H1 (cell line): ENCODE measurements at regions not wholly inside any gene's neighbourhood (a gene's known extent, or its start where the extent isn't known, plus 50 kb on each side); places are given as distances from the start of the nearest gene placed in this dataset.

ENCODE experiments used
- CTCF ChIA-PET: fragments of 300-600 bp; sonication (Branson Sonifier 250); formaldehyde crosslinking; loops from one replicate; lab custom pipeline; 2021; ENCODE audit not compliant: partially characterized antibody; lab: Charles Lee
- POLR2A ChIA-PET: fragments of 300-600 bp; sonication (Branson Sonifier 250); formaldehyde crosslinking; loops from one replicate; lab custom pipeline; 2021; ENCODE audit warnings: inconsistent platforms; ENCODE audit not compliant: partially characterized antibody; lab: Charles Lee
- DNase-seq, 2 experiments: peaks; one replicate each; pipeline versions ENCODE4 v3.0.0 to v3.0.0-alpha.2; 2010 to 2022; ENCODE audit warnings: low spot score in 2 of 2, low read depth in 1 of 2, mixed read lengths in 1 of 2
- FAIRE-seq: peaks from 2 replicates; lab custom pipeline; 2011; peaks lifted over from hg19 to GRCh38; lab: Jason Lieb, UNC
- H2AFZ ChIP-seq: 2 replicates; pipeline ENCODE4 v1.8.1; 2012; ENCODE audit warnings: low read length, inconsistent platforms
- H2AK5ac ChIP-seq: 2 replicates; pipeline ENCODE4 v1.6.1; 2013; ENCODE audit warnings: low read depth, low read length
- H2BK120ac ChIP-seq: replicated peaks from 2 replicates; pipeline ENCODE3; 2013; ENCODE audit warnings: low read depth, low read length, inconsistent platforms
- H2BK12ac ChIP-seq: 2 replicates; pipeline ENCODE4 v1.6.1; 2013; ENCODE audit warnings: low read depth, low read length
- H2BK15ac ChIP-seq: 2 replicates; pipeline ENCODE4 v1.6.1; 2013; ENCODE audit warnings: low read length
- H2BK20ac ChIP-seq: 2 replicates; pipeline ENCODE4 v1.6.1; 2013; ENCODE audit warnings: low read length
- H2BK5ac ChIP-seq: 2 replicates; pipeline ENCODE4 v1.6.1; 2013; ENCODE audit warnings: low read depth, low read length
- H3K14ac ChIP-seq: 2 replicates; pipeline ENCODE4 v1.6.1; 2013; ENCODE audit warnings: inconsistent platforms; ENCODE audit not compliant: insufficient read length
- H3K18ac ChIP-seq: 2 replicates; pipeline ENCODE4 v1.6.1; 2013; ENCODE audit warnings: low read length; ENCODE audit errors: extremely low read depth
- H3K23ac ChIP-seq: 2 replicates; pipeline ENCODE4 v1.6.1; 2013; ENCODE audit warnings: inconsistent platforms; ENCODE audit not compliant: insufficient read length
- H3K23me2 ChIP-seq: 2 replicates; pipeline ENCODE4 v1.6.1; 2013; ENCODE audit warnings: low read depth, low read length
- H3K27ac ChIP-seq: 2 replicates; pipeline ENCODE4 v1.6.1; 2011; ENCODE audit warnings: low read depth, low read length, inconsistent platforms
- H3K27me3 ChIP-seq, 4 experiments: replicated peaks in 1 of 4; 1 replicate in 1 of 4; 2 replicates in 3 of 4; pipeline versions ENCODE4 v1.6.1 to v1.8.1; 2011 to 2013; ENCODE audit warnings: low read length in 3 of 4, mild to moderate bottlenecking in 3 of 4, inconsistent platforms in 2 of 4, mixed read lengths in 2 of 4, moderate library complexity in 1 of 4; ENCODE audit not compliant: control insufficient read depth in 3 of 4, insufficient read depth in 3 of 4; ENCODE audit errors: extremely low read depth in 1 of 4
- H3K36me3 ChIP-seq, 4 experiments: 2 replicates each; pipeline versions ENCODE4 v1.6.1 to v1.8.1; 2011 to 2013; ENCODE audit warnings: mild to moderate bottlenecking in 4 of 4, low read length in 3 of 4, moderate library complexity in 2 of 4, control low read depth in 1 of 4, inconsistent platforms in 1 of 4; ENCODE audit not compliant: insufficient read depth in 4 of 4, control insufficient read depth in 2 of 4
- H3K4ac ChIP-seq: replicated peaks from 2 replicates; pipeline ENCODE3; 2013; ENCODE audit warnings: low read length, low read depth, mixed read lengths, inconsistent platforms; ENCODE audit not compliant: insufficient read length
- H3K4me1 ChIP-seq, 4 experiments: replicated peaks in 1 of 4; 1 replicate in 1 of 4; 2 replicates in 3 of 4; pipeline versions ENCODE4 v1.6.1 to v1.8.1; 2011 to 2013; ENCODE audit warnings: low read length in 3 of 4, inconsistent platforms in 2 of 4, mixed read lengths in 1 of 4; ENCODE audit not compliant: insufficient read depth in 4 of 4, control insufficient read depth in 3 of 4
- H3K4me2 ChIP-seq, 2 experiments: 2 replicates each; pipeline versions ENCODE4 v1.6.1 to v1.8.1; 2011 to 2013; ENCODE audit warnings: low read depth in 2 of 2, low read length in 2 of 2, control low read depth in 1 of 2, inconsistent platforms in 1 of 2, mild to moderate bottlenecking in 1 of 2; ENCODE audit not compliant: insufficient read depth in 1 of 2
- H3K4me3 ChIP-seq, 4 experiments: fragments of 200-600, 300-600 bp in 1 of 4; sonication (generic), shearing (Covaris generic), sonication (Bioruptor Twin) in 1 of 4; 2 replicates each; pipeline versions ENCODE4 v1.5.1 to v1.8.1; 2011 to 2016; ENCODE audit warnings: low read length in 4 of 4, low read depth in 3 of 4, control low read depth in 2 of 4, inconsistent platforms in 2 of 4, mild to moderate bottlenecking in 2 of 4, mixed read lengths in 1 of 4, moderate library complexity in 1 of 4; ENCODE audit not compliant: insufficient read depth in 2 of 4; ENCODE audit errors: extremely low read depth in 1 of 4
- H3K56ac ChIP-seq: replicated peaks from 2 replicates; pipeline ENCODE3; 2013; ENCODE audit warnings: low read depth, mild to moderate bottlenecking, mixed read lengths, low read length, inconsistent platforms; ENCODE audit not compliant: insufficient read length
- H3K79me1 ChIP-seq: 2 replicates; pipeline ENCODE4 v1.6.1; 2013; ENCODE audit warnings: low read depth, low read length, control low read depth
- H3K79me2 ChIP-seq, 2 experiments: 2 replicates each; pipeline versions ENCODE4 v1.6.1 to v1.8.1; 2012 to 2013; ENCODE audit warnings: low read length in 2 of 2, mild to moderate bottlenecking in 2 of 2, inconsistent platforms in 1 of 2; ENCODE audit not compliant: insufficient read depth in 2 of 2, control insufficient read depth in 1 of 2
- H3K9ac ChIP-seq, 4 experiments: replicated peaks in 1 of 4; 1 replicate in 1 of 4; 2 replicates in 3 of 4; pipeline versions ENCODE4 v1.6.1 to v1.8.1; 2011 to 2013; ENCODE audit warnings: low read depth in 3 of 4, low read length in 3 of 4, control low read depth in 2 of 4, mild to moderate bottlenecking in 2 of 4, moderate library complexity in 2 of 4, inconsistent platforms in 1 of 4; ENCODE audit errors: extremely low read depth in 1 of 4
- H3K9me3 ChIP-seq, 2 experiments: 2 replicates each; pipeline versions ENCODE4 v1.6.1 to v1.8.1; 2012 to 2013; ENCODE audit warnings: mild to moderate bottlenecking in 2 of 2, moderate library complexity in 2 of 2, control low read depth in 1 of 2, inconsistent platforms in 1 of 2, low read depth in 1 of 2, low read length in 1 of 2, mixed read lengths in 1 of 2; ENCODE audit not compliant: insufficient read depth in 2 of 2
- H4K20me1 ChIP-seq, 2 experiments: replicated peaks in 1 of 2; 2 replicates each; pipeline versions ENCODE3 to v1.8.1; 2011 to 2013; ENCODE audit warnings: inconsistent platforms in 2 of 2, low read length in 2 of 2, mild to moderate bottlenecking in 1 of 2; ENCODE audit not compliant: insufficient read depth in 2 of 2, control insufficient read depth in 1 of 2
- H4K5ac ChIP-seq: 2 replicates; pipeline ENCODE4 v1.6.1; 2013; ENCODE audit warnings: low read length, low read depth, mixed read lengths, inconsistent platforms; ENCODE audit not compliant: insufficient read length
- H4K8ac ChIP-seq: 2 replicates; pipeline ENCODE4 v1.8.0; 2013; ENCODE audit warnings: mild to moderate bottlenecking, moderate library complexity, low read length, inconsistent platforms; ENCODE audit not compliant: insufficient read depth; ENCODE audit errors: extremely low read depth
- H4K91ac ChIP-seq: replicated peaks from 2 replicates; pipeline ENCODE3; 2013; ENCODE audit warnings: low read length, mixed read lengths, inconsistent platforms; ENCODE audit not compliant: insufficient read length
- PHF8 ChIP-seq: fragments of 200-600 bp; sonication (generic); conservative IDR thresholded peaks from 2 replicates; pipeline ENCODE4 v1.7.1; 2012; ENCODE audit warnings: low read depth, mild to moderate bottlenecking, inconsistent platforms, low read length, moderate library complexity
- WGBS, 2 experiments: shearing (Covaris generic) in 1 of 2; methylation state at CpG; one replicate each; pipeline versions ENCODE4 v1.1.6 to v1.1.7; 2013 to 2015; ENCODE audit warnings: low lambda C conversion rate in 2 of 2, mixed read lengths in 2 of 2, inconsistent platforms in 1 of 2, low coverage in 1 of 2, missing lambda C conversion rate in 1 of 2; ENCODE audit not compliant: insufficient replicate concordance in 2 of 2, insufficient coverage in 1 of 2, insufficient read length in 1 of 2; ENCODE audit errors: extremely low coverage in 1 of 2, missing lambda C conversion rate in 1 of 2; 5-methylcytosine and 5-hydroxymethylcytosine counted together

- Histone ChIP-seq H3K79me2 (no peaks in the 10 kb centered on the region), H4K91ac (no peak overlapping the region), H2AK5ac (no peak overlapping the region), H2BK15ac (no peak overlapping the region), H3K4me1 (no peaks in the 10 kb centered on the region), H3K27me3 (no peaks in the 10 kb centered on the region), H3K9me3 (no peaks in the 10 kb centered on the region), H4K5ac (no peak overlapping the region), H3K14ac (no peak overlapping the region), H3K18ac (no peak overlapping the region), H3K79me1 (no peaks in the 10 kb centered on the region), H3K23me2 (no peaks in the 10 kb centered on the region), H4K20me1 (no peaks in the 10 kb centered on the region), H2BK120ac (no peak overlapping the region), H3K27ac (no peak overlapping the region), H4K8ac (no peak overlapping the region; the same call in 1 of the 2 replicates), H3K56ac (no peak overlapping the region), H2BK12ac (no peak overlapping the region), H3K4me2 (no peak overlapping the region), H2BK20ac (no peak overlapping the region), H3K36me3 (no peaks in the 10 kb centered on the region), H3K9ac (no peak overlapping the region), H2AFZ (no peak overlapping the region), H3K4ac (no peak overlapping the region), H2BK5ac (no peak overlapping the region), H3K4me3 (no peak overlapping the region), H3K23ac (no peak overlapping the region)
- 81% methylated on average over 2 of the region's 2 CpGs; no CpG with 5 or more reads in 1 of the 2 experiments for WGBS, 2 experiments
- CTCF ChIA-PET, result interaction anchor here (1.2 kb wide), 1 partner anchor 19 kb away, joined by 3 read pairs; no protein-coding TSS in a partner anchor
- POLR2A ChIA-PET, result no interaction called here
- DNase-seq, result no peak
- FAIRE-seq, result no peak
- TF ChIP-seq PHF8, result no peak
Measured at GRCh38 chr6:155509743-155510475, 54.3 kb upstream of the NOX3 start.
